Hindlimb muscle (tissue), 1 donor: ENCODE measurements at regions not wholly inside any gene's neighbourhood (a gene's known extent, or its start where the extent isn't known, plus 50 kb on each side); places are given as distances from the start of the nearest gene placed in this dataset.
"Not testable (repeated sequence)": the region's sequence is repeated elsewhere in the genome, so short reads cannot be mapped to it uniquely, and the experiment has no call there.

Experiments
- DNase-seq: peaks from one replicate; pipeline ENCODE4 v3.0.0-alpha.2; 2013

DNA sequence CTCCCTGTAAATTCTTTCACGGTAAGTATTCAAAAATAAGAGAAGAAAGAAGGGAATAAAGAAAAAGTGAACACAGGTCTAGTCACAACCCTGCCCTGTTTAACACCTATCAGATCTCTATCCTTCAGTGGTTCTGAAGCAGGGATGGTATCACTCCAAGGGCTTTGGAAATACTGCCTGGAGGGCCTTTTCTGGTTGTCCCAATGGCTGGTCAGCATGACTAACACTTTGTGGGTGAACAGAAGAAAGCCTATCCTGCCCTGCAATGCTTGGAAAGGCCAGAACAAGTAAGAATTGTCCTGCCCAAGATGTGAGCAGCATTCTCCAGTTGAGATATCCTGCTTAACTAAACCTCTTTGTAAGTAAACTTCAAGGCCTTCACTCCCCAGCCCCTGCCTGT, 124.9 kb downstream of the TMEM167A start:
- no peak for DNase-seq

DNA sequence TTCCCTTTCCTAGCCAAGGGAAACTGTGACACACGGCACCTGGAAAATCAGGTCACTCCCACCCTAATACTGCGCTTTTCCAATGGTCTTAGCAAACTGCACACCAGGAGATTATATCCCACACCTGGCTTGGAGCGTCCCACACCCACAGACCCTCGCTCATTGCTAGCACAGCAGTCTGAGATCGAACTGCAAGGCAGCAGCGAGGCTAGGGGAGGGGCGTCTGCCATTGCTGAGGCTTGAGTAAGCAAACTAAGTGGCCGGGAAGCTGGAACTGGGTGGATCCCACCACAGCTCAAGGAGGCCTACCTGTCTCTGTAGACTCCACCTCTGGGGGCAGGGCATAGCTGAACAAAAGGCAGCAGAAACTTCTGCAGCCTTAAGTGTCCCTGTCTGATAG, 132.9 kb downstream of the TMEM167A start:
- not testable (repeated sequence) for DNase-seq

GRCh38 chr5:82942083-82942881, 134.9 kb downstream of the TMEM167A start:
- DNase-seq: no peak

DNA sequence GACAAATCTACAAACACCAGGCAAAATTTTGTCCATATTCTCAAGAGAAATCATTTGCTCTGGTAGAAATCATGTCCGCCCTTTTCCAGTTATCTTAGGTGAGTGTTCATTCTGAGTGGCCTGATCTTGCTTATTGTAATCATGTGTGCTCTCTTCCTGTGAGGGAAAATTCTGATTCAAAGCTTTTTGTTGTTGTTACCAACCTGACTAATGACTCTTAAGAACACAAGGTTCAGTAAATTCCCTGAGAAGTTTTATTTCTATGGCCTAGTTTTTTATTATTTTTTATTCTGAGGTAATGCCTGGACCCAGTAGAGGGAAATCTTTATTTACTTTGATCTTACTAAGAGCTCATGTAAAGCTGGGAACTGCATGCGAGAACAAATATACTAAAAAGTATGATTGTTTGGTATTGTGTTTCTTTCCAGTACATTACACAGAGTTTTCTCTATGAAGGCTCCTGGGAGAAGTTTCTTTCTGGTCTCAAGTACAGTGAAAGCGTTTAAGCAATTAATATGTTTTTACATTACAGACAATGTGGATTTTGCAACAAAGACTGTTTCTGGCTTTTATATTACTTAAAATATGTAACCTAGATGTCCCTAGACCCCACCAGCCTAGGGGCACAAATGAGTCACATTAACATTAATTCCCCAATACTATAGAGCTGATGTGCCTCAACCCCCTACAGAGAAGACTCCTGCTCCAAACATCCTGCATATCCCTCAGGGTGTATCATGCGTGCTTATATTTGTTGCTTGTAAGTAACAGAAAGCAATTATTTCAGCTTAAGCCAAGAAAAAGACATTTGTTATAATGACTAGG, 138.1 kb downstream of the TMEM167A start:
- no peak for DNase-seq

- not testable (repeated sequence) for DNase-seq
These were observed 144.5 kb downstream of the TMEM167A start for GRCh38 chr5:82932473-82933220.

- no peak for DNase-seq
These were observed 146.1 kb downstream of the TMEM167A start for GRCh38 chr5:82931110-82931509.

- DNase-seq: no peak
These were observed 152.2 kb downstream of the TMEM167A start for GRCh38 chr5:82925061-82925411.

- DNase-seq: no peak
These were observed 152.8 kb downstream of the TMEM167A start for GRCh38 chr5:82924226-82925060.

- DNase-seq: no peak
These were observed 155.0 kb downstream of the TMEM167A start for GRCh38 chr5:82922086-82922734.

DNA sequence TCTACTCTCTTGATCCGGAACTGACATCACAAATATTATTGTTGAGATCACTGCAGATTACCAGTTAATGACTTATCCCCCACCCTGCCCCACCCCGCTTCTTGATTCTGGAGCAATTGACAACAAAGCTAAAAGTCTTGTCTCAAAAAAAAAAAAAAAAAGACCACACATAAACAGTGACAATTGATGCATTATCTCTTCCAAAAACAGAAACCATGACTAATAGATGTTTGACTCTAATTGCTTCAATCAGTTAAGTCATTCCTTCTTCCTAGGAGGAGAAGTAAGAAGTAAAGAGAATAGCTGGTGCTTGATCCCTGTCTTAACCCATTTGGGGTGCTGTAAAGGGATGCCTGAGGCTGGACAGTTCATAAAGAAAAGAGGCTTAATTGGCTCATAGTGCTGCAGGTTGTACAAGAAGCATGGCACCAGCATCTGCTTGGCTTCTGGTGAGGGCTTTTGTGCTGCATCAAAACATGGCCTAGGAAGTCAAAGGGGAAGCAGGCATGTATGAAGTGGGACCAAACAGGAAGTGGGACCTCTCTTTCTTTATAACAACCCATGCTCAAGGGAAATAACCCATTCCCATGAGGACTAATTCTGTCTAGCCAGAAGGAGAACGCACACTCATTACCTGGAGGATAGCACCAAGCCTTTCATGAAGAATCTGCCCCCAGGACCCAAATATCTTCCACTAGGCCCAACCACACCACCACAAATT, 158.7 kb downstream of the TMEM167A start:
- no peak for DNase-seq

DNA sequence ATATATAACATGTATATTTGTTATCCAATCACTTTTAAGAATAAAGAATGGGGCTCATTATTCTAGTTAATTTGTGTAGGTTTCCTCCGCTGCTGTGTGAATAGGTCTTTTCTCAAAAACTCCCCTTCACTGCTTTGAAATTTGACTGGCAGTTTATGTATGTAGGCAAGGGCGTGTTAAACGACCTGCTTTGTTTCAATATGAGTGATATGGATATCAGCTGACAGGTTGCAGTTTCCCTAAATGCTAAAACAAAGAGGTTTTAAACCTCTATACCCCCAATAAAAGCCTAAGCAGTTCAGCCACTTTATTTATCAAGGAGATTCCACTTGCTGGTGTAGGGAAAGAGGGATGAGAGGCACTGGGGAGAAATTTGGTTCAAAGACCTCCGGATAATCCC, 159.6 kb downstream of the TMEM167A start:
- no peak for DNase-seq

GRCh38 chr5:82913971-82914370, 163.2 kb downstream of the TMEM167A start:
- DNase-seq: no peak

DNA sequence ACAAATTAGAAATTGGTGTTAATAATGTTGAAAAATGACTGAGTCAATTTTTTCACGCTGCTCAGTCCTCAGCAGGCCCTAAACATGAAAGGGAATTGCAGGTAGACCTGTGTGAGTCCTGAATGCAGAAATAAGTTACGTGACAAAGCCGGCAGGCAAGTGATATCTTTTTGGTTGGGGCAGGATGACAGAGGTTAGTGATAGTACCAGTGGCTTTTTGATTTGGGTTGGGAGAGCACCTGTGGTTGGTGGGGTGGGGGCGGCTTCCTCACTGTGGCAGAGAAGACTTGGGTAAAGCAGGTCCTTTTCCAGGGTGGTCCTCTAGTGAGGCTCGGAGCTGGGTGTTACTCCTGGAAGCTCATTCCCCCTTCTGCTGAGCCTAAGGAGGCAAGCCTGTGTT, 164.7 kb downstream of the TMEM167A start:
- DNase-seq: no peak

DNA sequence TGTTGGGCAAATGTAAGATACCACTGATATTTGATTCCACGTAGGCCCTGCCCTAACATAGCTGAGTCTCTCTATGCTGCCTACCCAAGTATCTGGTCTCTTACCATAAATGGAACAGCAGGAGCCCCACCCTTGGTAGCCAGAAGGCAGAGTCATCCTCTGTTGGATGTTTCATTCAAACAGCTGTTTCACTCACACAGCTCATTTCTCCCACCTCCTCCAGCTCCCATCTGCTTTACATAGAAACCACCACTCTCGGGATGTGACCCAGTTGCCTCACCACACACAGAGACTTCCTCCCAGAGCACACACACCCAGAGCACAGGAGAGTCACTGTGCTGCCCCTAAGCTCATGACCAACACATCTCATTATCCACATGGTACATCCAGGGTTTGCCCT, 165.3 kb downstream of the TMEM167A start:
- no peak for DNase-seq

GRCh38 chr5:82910905-82911304, 166.3 kb downstream of the TMEM167A start:
- DNase-seq: no peak

DNA sequence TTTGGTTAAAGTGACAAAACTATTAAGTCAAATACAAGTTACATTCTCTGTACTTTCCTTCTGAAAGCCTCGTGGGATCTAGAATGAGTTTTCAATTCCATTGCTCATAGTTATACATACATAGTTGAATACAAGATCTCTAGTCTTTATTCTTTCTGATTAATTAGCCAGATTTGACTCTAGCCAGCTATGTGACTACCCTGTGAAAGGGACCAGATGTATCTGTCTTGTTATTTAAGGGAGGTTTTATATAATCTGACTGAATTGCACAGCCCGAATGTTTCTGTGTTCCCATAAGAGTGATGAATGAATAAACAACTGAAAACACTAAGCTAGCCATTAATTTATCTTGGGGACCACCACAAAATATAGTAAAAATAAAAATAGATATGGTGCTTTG, 166.7 kb downstream of the TMEM167A start:
- no peak for DNase-seq

DNA sequence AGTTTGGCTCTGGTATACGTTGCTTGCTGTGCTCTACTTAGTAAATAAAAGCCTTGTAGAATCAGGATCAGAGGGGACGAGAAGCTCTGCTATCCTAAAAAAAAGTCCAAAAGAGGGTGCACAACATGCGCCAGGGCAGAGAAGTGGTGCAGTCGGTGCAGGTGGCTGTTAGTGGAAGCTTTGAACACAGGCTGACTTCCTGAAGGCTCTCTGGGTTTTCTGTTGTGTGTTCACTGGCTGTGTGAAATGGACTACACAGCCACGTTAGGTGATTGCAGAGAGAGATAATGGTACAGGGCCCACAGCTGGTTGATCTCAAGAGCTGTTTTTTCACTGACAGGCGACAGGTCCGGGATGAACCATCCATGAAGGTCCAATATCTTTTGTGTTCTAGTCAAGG, 167.4 kb downstream of the TMEM167A start:
- no peak for DNase-seq

DNA sequence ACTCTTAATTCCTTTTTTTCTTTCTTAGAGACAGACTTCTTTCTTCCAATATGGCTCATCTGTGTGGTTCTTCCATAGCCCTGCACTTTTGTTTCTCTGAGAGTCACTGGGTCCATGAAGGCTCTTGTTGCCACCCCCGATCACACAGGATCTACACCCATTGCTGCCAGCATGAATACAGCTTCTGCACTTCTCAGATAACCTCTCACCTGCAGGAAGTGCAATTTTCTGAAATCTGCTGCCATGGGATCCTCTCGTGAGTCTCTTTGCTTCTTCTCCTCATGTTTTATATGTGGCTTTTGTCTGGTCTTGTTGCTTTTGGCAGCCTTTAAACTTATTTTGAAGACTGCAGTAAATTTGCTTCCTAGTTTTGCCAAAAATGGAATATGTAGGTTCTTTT, 171.2 kb downstream of the TMEM167A start:
- no peak for DNase-seq

GRCh38 chr5:82901281-82901888, 175.8 kb downstream of the TMEM167A start:
- DNase-seq: no peak

- no peak for DNase-seq
These were observed 182.5 kb downstream of the TMEM167A start for GRCh38 chr5:82894716-82895115.

DNA sequence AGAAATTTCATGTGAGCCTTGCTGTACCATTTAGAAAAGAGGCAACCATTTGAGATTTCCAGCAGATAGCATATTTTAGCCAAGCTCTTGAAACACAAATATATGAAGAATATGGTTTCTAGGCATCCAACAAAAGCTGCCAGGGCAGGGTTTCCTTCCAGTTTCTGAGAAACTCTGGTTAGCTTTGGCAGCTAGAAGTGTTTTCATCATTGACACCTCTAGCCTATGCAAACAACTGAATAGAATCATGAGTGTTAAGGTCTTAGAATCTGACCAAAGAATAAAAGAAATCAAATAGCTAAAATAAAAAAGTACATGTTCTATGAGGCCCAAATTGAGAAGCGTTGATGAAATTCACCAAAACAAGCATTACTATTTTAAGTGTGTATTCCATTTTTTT, 188.1 kb downstream of the TMEM167A start:
- no peak for DNase-seq
